HG02884 (cell line): ENCODE measurements at regions not wholly inside any gene's neighbourhood (a gene's known extent, or its start where the extent isn't known, plus 50 kb on each side); places are given as distances from the start of the nearest gene placed in this dataset.
"Not testable (repeated sequence)": the region's sequence is repeated elsewhere in the genome, so short reads cannot be mapped to it uniquely, and the experiment has no call there.

Source experiments
- ATAC-seq: cut with Tn5 transposase; IDR thresholded peaks from one replicate; pipeline ENCODE4 v1.9.1; 2021; ENCODE audit warnings: mild to moderate bottlenecking, moderate library complexity; ENCODE audit not compliant: unreplicated experiment

GRCh38 chr4:57200799-57201327 is 90.7 kb upstream of the IGFBP7 start:
- ATAC-seq, result no peak

GRCh38 chr4:57199267-57199666 is 89.1 kb upstream of the IGFBP7 start:
- no peak for ATAC-seq

GRCh38 chr4:57195622-57196021 is 85.4 kb upstream of the IGFBP7 start:
- no peak for ATAC-seq

GRCh38 chr4:57194068-57194611 is 84.0 kb upstream of the IGFBP7 start:
- no peak for ATAC-seq

GRCh38 chr4:57193209-57193810 is 83.1 kb upstream of the IGFBP7 start:
- no peak for ATAC-seq

- ATAC-seq, result no peak
Observed at GRCh38 chr4:57191523-57192034, 81.4 kb upstream of the IGFBP7 start.

- peak; percentile 70 for ATAC-seq
Observed at GRCh38 chr4:57190601-57191481, 80.7 kb upstream of the IGFBP7 start.

- ATAC-seq, result no peak
Observed at GRCh38 chr4:57187246-57187645, 77.1 kb upstream of the IGFBP7 start.

- no peak for ATAC-seq
Observed at GRCh38 chr4:57184378-57185029, 74.3 kb upstream of the IGFBP7 start.

- ATAC-seq, result no peak
Observed at GRCh38 chr4:57182132-57182874, 72.1 kb upstream of the IGFBP7 start.

GRCh38 chr4:57173136-57173535 is 63.0 kb upstream of the IGFBP7 start:
- not testable (repeated sequence) for ATAC-seq

GRCh38 chr4:57172065-57172464 is 61.9 kb upstream of the IGFBP7 start:
- no peak for ATAC-seq

- no peak for ATAC-seq
Observed at GRCh38 chr4:57168982-57169381, 58.8 kb upstream of the IGFBP7 start.

- ATAC-seq, result peak; percentile 96
Observed at GRCh38 chr4:57163530-57164459, 53.6 kb upstream of the IGFBP7 start.

- no peak for ATAC-seq
Observed at GRCh38 chr4:57162499-57163019, 52.4 kb upstream of the IGFBP7 start.
